ENCODE measurements at regions not wholly inside any gene's neighbourhood (a gene's known extent, or its start where the extent isn't known, plus 50 kb on each side); places are given as distances from the start of the nearest gene placed in this dataset.
"Not testable (repeated sequence)": the region's sequence is repeated elsewhere in the genome, so short reads cannot be mapped to it uniquely, and the experiment has no call there.

DNA sequence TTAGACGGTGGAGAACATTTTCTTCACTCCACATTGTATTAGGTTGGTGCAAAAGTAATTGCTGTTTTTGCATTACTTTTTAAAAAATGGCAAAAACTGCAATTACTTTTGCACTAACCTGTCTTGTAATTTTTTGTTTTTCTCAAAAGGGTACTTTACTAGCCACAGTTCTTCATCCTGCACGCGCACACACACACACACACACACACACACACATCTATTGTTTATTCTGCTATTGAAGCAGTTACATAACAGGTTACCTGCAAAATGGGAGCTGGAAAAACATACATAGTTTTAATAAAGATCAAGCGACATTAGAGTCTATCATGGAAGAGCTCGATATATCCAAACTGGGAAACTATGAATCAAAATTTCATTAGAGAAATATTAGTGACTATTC is 235.2 kb downstream of the SIM1 start:
- FAIRE-seq (no peak), DNase-seq (ENCODE audit: low spot score in 2 of 2) (no peak)

DNA sequence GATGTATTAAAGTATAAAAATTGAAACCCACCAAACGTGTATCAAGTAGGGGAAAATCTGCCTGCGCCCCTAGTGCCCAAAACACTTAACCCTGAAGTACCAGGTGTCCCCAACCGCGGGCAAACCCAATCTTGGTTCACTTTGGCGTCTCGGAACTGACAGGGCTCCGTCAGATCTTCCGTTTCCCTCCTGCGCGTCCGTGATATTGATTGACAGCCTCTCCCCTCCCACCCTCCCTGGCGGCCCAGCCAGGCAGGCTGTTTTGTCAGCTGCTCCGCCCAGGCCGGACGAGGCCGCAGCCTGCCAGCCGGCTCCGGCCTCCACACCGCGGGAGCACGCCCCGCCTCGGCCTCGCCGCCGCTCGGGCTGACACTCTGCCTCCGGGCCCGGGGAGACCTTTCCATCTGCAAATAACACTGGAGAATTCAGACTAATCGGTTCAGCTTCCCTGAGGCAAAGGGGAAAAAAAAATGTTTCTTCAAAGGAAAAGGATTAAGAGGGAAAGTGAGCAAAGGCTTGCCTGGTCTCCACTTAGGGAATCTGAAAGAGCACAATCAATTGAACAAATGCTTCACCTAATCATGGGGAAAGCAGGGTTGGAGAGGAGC is 234.9 kb upstream of the MCHR2 start:
- FAIRE-seq = no peak
- peak; percentile 38 to 63 for DNase-seq (ENCODE audit: low spot score in 2 of 2)

DNA sequence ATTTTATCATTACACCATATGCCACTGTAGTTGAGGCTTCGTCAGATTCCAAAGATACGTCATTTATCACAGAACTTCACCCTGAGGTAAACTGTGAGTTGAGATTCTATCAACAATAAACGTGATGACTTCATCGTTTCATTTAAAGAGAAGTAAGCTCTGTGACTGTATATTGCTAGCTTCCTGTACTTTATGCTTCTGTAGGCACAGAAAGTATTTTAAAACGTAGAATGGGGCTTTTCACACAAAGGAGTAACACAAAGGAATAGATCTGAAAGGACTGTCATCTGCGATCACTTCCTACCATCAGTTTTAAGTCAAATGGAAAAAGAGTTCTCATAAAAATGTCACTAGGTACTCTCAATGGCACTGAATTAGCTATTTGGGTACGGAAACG is 234.4 kb upstream of the MCHR2 start:
- DNase-seq (ENCODE audit: low spot score in 2 of 2) = no peak

DNA sequence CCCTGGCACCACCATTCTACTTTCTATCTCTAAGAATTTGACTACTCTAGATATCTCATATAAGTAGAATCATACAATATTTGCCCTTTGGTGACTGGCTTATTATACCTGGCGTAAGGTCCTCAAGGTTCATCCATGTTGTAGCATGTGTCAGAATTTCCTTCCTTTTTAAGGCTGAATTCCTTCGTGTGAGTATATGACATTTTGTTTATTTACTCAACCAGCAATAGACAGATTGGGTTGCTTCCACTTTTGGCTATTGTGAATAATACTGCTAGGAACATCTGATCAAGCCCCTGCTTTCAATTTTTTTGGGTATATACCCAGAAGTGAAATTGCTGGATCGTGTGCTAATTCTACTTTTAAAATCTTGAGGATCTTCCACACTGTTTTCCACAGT is 232.8 kb upstream of the MCHR2 start:
- DNase-seq (ENCODE audit: low spot score in 2 of 2) = no peak
- FAIRE-seq = no peak

More for the DNA sequence above, 234.4 kb upstream of the MCHR2 start:
- FAIRE-seq = no peak

DNA sequence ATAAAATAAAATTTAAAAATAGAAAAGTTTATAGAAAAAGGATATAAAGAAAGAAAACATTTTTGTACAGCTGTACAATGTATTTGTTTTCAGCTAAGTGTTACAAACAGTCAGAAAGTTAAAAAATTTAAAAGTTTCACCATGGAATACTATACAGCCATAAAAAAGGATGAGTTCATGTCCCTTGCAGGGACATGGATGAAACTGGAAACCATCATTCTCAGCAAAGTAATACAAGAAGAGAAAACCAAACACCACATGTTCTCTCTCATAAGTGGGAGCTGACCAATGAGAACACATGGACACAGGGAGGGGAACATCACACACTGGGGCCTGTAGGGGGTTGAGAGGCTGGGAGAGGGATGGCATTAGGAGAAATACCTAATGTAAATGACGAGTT is 229.9 kb upstream of the MCHR2 start:
- not testable (repeated sequence) for DNase-seq (ENCODE audit: low spot score in 2 of 2); FAIRE-seq

DNA sequence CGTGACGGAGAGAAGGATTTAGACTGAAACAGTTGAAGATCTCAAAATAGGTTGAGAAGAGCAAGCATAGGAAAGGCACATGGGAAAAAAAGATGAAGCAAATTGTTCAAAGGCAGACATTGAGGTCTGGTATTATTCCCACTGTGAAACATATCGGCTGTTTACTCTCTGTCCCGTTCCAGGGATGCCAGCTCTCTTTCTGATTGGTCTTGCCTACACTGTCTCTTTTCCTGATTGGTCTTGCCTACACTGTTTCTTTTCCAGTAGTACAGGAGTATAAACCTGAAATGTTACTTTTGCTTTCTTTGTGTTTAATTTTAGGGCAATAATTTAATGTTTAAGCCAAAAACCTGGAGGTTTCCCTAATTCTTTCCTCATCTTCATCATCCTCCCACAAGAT is 226.5 kb upstream of the MCHR2 start:
- FAIRE-seq = no peak
- DNase-seq (ENCODE audit: low spot score in 2 of 2) = no peak

DNA sequence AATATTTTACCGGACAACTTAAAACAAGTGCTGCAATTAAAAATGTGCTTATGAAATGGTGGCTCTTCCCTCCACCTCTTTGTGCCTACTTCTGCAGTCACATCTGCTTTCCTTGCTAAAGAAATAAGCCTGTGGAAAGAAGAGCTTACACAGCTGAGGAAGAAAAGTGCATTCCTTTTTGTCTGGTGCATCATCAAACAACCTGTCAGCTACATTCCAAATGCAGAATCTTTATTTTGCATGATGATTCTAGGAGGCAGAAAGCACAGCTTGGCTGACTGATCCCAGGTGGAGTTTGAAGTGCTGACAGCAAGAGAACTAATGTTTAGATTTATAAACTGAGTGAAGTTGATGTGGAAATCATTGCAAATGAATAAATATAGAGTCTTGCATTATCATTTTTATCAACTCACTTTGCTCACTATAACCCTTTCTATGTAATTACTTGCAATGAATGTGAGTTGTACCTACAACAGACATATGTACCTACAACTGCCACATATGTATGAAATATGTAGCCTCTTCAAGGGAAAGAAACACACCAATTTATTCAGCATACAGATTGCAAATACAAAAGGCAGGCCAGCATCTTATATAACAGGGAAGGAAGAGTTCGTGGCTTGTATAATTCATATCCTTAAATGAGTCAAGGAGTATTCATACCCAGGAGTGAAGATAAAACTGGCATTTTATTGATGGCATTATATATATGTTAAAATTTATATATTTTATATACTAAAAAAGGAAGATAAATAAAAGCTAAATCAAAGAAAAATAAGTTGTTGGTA is 223.4 kb upstream of the MCHR2 start:
- DNase-seq (ENCODE audit: low spot score in 2 of 2) (no peak), FAIRE-seq (no peak)

DNA sequence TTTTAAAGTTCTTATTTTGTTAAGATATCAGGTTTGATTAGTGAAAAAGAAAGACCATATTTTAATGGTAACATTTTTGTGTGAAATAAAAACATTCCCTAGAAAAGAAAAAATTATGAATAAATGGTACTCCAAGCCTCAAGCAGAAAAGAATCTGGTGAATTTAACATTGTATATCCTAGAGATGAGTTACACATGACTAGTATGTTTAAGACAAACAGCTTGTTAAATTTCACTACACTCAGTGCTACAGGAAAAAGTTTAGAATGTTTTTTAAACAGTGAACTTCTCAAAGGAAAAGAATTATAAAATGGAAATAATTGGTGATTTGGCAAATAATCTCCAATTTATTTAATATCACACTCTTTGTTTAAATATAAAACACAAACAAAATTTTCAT is 222.7 kb upstream of the MCHR2 start:
- DNase-seq (ENCODE audit: low spot score in 2 of 2) = no peak
- FAIRE-seq = peak; percentile 6

DNA sequence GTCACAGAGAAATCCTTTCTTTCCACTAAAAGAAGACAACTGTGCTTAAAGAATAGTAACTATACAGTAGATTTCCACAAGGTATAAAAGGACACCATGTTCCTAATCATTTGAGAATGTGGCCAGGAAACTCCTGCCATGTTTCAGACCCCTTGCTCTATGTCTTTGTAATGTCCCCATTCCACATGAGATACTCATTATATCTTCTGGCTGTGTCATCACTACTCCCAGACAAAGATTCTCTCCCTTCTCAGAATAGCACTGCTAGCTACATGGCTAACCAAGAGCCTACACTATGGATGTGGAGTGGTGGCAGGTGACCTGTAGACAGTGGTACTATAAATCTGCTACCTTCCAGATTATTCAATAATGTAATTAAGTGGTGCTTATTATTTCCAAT is 218.1 kb upstream of the MCHR2 start:
- FAIRE-seq = no peak
- DNase-seq (ENCODE audit: low spot score in 2 of 2) = no peak

DNA sequence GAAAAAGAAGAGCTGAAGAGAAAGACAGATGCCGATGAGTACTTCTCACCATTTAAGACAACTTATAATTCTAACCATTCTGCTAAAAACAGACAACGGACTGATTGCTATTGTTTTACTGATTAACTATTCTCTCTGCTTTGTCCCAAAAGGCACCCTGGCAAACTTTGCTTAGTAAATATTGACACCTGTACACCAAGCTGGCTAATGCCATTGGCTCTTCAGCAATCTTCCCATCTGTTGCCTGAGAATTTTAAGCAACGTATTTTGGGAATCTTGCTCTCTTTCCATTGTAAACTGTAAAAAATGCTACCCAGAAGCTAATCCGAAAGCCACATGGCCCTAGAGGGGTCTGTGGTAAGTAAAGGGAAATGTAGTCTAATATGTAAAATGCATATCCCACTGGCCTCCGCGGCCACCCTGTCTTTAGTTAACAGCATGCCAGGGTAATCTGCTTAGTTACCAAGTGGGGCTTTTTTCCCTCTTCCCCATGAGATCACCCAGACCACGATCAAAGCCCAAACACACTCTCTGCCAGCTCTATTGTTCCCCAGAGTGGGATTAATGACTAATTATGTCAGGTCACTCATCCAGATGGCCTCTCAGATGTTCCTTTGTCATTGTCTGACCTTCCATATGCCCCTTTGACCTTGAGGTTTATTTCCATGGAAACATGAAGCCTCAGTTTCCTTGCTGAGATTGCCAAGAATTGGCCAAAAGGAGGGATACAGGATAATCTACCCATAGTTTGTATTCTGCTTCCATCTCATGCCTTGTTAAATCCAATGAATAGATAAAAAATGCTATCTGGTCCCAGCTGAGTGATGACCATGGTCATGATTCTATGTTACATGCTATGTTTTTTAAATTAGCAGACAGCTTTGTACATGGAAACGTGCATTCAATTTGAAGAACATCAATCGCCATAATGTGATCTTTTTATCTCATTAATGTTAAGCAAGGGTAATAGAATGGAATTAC is 216.4 kb upstream of the MCHR2 start:
- FAIRE-seq = no peak

DNA sequence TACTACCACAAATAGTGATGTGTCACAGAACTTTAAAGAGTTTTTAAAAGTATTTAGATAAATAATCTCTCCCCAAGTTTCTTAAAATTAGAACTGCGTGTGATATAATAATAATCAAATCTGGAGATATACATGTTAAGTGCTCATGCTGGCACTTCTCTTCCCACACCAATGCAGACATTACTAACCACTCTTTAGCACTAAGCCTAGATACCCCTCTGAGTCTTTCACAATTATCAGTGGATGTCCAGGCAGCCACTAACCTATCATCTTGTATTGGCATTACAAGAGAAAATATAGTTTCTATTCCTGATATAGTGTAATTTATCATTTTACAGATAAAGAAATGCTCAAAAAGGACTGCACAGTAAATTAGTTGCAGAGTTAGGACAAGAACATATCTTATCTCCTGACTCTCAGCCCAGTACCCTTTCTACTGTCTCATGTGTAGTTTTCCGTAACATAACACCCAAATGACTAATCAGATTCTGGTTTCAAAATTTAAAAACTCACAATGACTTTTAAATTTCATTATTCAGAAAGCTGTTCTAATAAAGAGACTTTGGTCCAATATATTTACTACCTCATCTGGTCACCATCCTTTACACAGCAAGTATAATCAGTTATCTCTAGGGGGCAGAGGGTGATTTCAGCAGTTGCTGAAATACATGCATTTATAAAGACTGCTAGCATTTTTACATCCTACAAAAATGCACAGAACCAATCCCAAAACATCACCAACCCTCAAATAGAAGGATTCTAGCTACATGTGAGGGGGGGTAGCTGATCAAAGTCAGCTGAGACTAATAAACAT is 215.5 kb upstream of the MCHR2 start:
- no peak for FAIRE-seq
- DNase-seq (ENCODE audit: low spot score in 2 of 2) = no peak

More for the DNA sequence above, 216.4 kb upstream of the MCHR2 start:
- no peak for DNase-seq (ENCODE audit: low spot score in 2 of 2)

DNA sequence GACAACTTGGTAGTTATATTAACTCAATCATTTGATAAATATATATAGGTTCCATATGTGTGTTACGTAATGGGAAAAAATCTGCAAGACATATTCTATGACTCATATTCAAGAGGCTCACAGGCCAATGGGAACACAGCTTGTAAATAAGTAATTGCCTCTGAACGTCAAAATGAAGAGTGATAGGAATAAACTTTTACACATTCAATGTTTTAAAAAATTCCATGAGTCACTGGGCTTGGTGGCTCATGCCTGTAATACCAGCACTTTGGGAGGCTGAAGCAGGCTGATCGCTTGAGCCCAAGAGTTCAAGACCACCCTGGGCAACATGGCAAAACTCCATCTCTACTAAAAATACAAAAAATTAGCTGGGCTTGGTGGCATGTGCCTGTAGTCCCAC is 209.4 kb upstream of the MCHR2 start:
- FAIRE-seq = no peak
- no peak for DNase-seq (ENCODE audit: low spot score in 2 of 2)

DNA sequence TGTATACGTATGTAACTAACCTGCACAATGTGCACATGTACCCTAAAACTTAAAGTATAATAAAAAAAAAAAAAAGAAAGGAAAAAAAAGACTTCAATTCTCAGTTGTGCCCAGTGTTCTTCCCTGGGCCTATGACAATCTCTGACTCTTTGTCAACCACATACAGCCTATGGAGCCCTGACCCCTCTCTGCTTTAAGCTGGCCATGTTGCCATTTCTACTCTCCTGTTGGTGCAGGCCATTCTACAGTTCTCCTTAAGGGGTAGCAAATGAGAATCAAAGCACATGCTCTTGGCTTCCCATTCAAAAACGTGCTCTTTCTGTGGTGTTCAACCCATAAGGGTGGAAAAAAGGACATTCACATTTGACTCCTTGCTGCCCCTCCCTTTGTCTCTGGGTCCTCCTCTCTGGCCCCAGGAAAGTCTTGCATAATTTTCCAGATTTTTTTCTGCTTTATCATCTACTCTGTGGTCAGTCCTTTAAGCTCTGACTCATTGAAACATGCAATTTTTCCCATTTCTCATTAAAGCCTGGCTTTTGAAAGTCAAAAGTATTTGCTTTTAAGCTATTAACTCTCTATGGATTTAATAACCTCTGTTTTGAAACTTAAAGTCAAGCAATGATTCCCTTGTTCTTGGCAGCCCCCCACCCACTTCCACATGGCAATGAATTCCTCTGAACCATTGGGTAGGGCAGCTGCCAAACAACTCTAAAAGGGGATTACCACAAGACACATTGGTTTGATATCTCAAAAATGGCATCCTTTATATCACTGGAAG is 208.6 kb upstream of the MCHR2 start:
- FAIRE-seq (no peak), DNase-seq (ENCODE audit: low spot score in 2 of 2) (no peak)

DNA sequence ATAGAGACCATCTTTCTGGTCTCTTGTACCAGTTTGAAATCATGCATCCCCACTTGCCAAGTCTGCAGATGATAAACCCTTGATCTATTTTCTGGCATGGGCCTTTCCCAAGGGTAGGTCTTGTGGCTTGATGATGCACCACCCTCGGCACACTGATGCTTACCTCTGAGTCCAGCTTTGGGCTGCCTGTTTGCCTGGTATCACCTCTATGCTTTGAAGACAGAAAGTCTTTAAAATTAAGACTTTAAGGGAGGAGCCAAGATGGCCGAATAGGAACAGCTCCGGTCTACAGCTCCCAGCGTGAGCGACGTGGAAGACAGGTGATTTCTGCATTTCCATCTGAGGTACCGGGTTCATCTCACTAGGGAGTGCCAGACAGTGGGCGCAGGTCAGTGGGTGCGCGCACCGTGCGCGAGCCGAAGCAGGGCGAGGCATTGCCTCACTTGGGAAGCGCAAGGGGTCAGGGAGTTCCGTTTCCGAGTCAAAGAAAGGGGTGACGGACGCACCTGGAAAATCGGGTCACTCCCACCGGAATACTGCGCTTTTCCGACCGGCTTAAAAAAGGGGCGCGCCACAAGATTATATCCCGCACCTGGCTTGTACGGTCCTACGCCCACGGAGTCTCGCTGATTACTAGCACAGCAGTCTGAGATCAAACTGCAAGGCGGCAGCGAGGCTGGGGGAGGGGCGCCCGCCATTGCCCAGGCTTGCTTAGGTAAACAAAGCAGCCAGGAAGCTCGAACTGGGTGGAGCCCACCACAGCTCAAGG is 202.4 kb upstream of the MCHR2 start:
- FAIRE-seq; DNase-seq (ENCODE audit: low spot score in 2 of 2): not testable (repeated sequence)

DNA sequence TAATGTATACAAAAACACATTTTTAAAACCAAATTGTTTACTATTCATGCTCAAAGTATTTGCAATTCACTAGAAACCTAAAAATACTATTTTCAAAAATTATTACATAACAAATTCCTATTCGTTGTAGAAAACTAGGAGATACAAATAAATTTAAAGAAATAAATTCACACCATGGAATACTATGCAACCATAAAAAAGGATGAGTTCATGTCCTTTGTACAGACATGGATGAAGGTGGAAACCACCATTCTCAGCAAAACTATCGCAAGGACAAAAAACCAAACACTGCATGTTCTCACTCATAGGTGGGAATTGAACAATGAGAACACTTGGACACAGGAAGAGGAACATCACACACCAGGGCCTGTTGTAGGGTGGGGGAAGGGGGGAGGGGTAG is 201.2 kb upstream of the MCHR2 start:
- peak; percentile 61 for FAIRE-seq
- not testable (repeated sequence) for DNase-seq (ENCODE audit: low spot score in 2 of 2)

DNA sequence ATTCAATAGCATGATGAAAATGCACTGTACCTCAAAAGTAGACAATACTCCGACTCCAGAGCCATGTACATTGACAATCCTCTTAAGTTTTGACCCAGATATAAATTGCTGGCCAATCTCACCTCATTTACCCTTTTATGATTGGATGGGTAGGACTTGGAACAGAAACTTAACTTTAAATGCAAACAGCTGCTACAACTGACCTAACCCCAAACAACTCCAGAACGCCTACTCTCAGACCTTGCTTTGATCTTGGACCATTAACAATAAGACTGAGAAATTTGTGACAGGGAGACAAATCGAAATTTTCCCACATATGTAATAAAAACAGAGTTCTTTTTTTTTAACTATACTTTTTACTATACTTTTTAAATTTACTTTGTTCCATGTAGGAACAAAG is 200.5 kb upstream of the MCHR2 start:
- FAIRE-seq = no peak

DNA sequence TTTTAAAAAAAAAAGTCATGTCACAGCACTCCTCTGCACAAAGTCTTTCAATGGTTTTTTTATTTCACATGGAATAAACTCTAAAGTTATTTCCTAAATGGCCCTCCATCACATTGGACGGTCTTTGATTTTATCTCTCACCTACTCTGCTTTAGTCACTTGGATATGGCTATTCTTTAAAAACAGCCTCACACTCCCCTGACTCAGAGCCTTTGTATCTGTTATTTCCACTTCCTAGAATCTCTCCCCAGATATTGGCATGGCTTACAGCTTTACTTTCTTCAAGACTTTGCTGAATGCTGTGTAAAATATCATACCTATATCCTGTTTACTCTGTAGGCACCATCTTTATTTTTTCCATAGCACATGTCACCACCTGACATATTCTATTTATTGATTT is 194.7 kb upstream of the MCHR2 start:
- DNase-seq (ENCODE audit: low spot score in 2 of 2) (no peak), FAIRE-seq (no peak)

More for the DNA sequence above, 200.5 kb upstream of the MCHR2 start:
- no peak for DNase-seq (ENCODE audit: low spot score in 2 of 2)

DNA sequence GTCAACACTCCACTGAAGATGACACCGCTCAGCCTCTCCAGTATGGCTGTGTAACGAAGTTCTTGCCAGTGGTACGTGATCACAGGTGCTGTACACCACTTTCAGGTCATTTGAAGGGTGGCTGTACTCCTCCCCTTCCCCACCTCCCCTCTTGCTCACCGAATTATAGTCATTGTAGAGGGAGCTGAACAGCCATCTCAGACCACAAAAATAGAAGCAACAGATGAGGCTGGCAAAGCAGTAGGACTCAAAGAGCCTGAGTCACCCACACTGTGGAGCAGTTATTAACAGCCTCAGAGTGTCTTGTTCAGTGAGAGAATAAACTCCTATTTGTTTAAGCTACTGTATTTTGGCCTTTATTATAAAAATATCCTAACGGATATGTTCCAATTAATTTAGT is 192.5 kb upstream of the MCHR2 start:
- no peak for DNase-seq (ENCODE audit: low spot score in 2 of 2)
- no peak for FAIRE-seq

DNA sequence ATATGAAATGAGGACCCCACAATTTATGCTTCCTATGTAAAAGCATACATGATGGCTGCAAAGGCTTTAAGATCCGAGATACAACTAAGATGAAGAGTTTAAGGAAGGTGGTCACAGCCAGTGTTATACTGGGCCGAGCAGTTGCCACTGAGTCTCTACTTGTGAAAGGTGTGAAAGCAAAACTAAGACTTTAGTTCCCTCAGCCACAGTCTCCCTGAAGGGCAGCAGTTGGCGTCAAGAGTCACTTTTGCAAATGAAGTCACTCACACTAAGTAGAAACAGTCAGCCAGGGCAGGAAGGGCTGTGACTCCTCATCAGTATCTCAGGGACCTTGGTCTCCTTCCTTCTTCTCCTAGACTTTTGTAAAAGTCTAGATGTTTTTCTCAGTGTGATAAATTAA is 191.6 kb upstream of the MCHR2 start:
- no peak for DNase-seq (ENCODE audit: low spot score in 2 of 2)
- no peak for FAIRE-seq
